Panc1 (cell line): ENCODE measurements at regions not wholly inside any gene's neighbourhood (a gene's known extent, or its start where the extent isn't known, plus 50 kb on each side); places are given as distances from the start of the nearest gene placed in this dataset.

ENCODE experiments used
- ATAC-seq: fragments of 200-7000 bp; cut with Tn5 transposase; 2 replicates; pipeline ENCODE4 v1.9.1; 2020; ENCODE audit warnings: mild to moderate bottlenecking, moderate library complexity
- BruUV-seq: library from RNA; stranded (reverse); fragments of 400-500 nt; replicated peaks from 2 replicates; lab custom pipeline; 2021; lab: Mats Ljungman, UMichigan
- CTCF ChIA-PET: fragments of 300-600 bp; sonication (Branson Sonifier 250); formaldehyde crosslinking; loops from one replicate; lab custom pipeline; 2022; ENCODE audit warnings: antibody characterized with exemption; lab: Charles Lee
- POLR2A ChIA-PET: fragments of 300-600 bp; sonication (Branson Sonifier 250); formaldehyde crosslinking; loops from one replicate; lab custom pipeline; 2022; ENCODE audit warnings: antibody characterized with exemption; lab: Charles Lee
- DNase-seq: peaks from one replicate; pipeline ENCODE4 v3.0.0-alpha.2; 2010; ENCODE audit warnings: low read depth, low spot score
- H3K27ac ChIP-seq: 2 replicates; pipeline ENCODE4 v1.5.1; 2011; ENCODE audit warnings: mild to moderate bottlenecking, low read length, inconsistent platforms
- H3K27me3 ChIP-seq: fragments of 200-500 bp; sonication (Bioruptor generic); 2 replicates; pipeline ENCODE4 v1.6.0; 2014; ENCODE audit warnings: low read length, inconsistent platforms; ENCODE audit not compliant: control insufficient read depth, insufficient read depth
- H3K36me3 ChIP-seq: fragments of 200-500 bp; sonication (Bioruptor generic); 2 replicates; pipeline ENCODE4 v1.5.1; 2014; ENCODE audit warnings: inconsistent platforms, mild to moderate bottlenecking, low read length, moderate library complexity; ENCODE audit not compliant: control insufficient read depth, insufficient read depth
- H3K4me1 ChIP-seq: 2 replicates; pipeline ENCODE4 v1.5.1; 2011; ENCODE audit warnings: inconsistent platforms, mild to moderate bottlenecking, low read length, moderate library complexity; ENCODE audit not compliant: control insufficient read depth, insufficient read depth
- H3K4me3 ChIP-seq, 2 experiments: 2 replicates each; pipeline ENCODE4 v1.5.1; 2011 to 2012; ENCODE audit warnings: low read depth in 2 of 2, low read length in 2 of 2, mild to moderate bottlenecking in 2 of 2, inconsistent platforms in 1 of 2, moderate library complexity in 1 of 2
- H3K9me3 ChIP-seq: fragments of 200-500 bp; sonication (Bioruptor generic); 2 replicates; pipeline ENCODE4 v1.5.1; 2014; ENCODE audit warnings: low read depth, mild to moderate bottlenecking, inconsistent platforms, low read length, moderate library complexity; ENCODE audit not compliant: control insufficient read depth, insufficient read depth
- POLR2AphosphoS5 ChIP-seq: IDR thresholded peaks from 2 replicates; pipeline ENCODE4 v1.6.1; 2012; ENCODE audit warnings: mild to moderate bottlenecking, low read depth, low read length, moderate library complexity
- REST ChIP-seq, 2 experiments: IDR thresholded peaks; 2 replicates each; pipeline ENCODE4 v1.6.1; 2011 to 2012; ENCODE audit warnings: low read depth in 2 of 2, control low read depth in 1 of 2, low read length in 1 of 2, mild to moderate bottlenecking in 1 of 2, moderate library complexity in 1 of 2; ENCODE audit not compliant: insufficient read depth in 1 of 2
- SIN3A ChIP-seq: IDR thresholded peaks from 2 replicates; pipeline ENCODE4 v1.6.1; 2012; ENCODE audit warnings: low read depth, mild to moderate bottlenecking, low read length, moderate library complexity, borderline replicate concordance; ENCODE audit not compliant: insufficient read depth
- TCF7L2 ChIP-seq: IDR thresholded peaks from 2 replicates; pipeline ENCODE4 v1.6.1; 2011; ENCODE audit warnings: mild to moderate bottlenecking, low read depth, low read length, inconsistent platforms
- in situ Hi-C: cut with HindIII; loops from 2 replicates; pipeline ENCODE4 v1.10.0; 2016; ENCODE audit warnings: low sequenced_read_pairs, low pct_unique_long_range_greater_than_20kb
- intact Hi-C: fragments of 100-400 bp; cut with micrococcal nuclease; formaldehyde crosslinking; loops from one replicate; pipeline ENCODE4 v1.10.0; 2022; ENCODE audit not compliant: unreplicated experiment
- TF ChIP-seq, protein P1 (sequence below): fragments of 450-650 bp; IDR thresholded peaks from 2 replicates; pipeline ENCODE4 v1.5.1; 2017; ENCODE audit warnings: mild to moderate bottlenecking

DNA sequence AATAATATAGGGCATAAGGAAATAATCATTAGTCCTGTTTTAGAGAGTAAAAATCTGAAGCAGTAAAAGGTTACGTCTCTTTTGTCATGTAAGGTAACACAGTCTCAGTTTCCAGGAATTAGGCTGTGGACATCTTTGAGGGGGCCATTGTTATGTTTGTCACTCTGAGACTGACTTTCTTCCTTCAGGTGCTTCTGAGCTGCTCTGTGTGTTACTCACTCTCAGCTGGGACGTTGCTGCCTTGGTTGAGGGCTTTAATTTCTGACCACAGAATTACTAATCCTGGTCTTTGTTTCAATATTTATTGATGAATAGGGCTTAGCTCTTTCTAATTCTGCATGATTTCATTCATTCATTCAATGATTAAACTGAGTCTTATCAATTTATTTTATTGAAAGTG is 55.9 kb upstream of the SLC38A11 start:
- TF ChIP-seq TCF7L2 (no peak), POLR2AphosphoS5 (no peak), REST (IDR thresholded peaks at IDR 0.05; ENCODE audit: insufficient read depth in 1 of 2, low read depth in 2 of 2, low read length in 1 of 2) (no peak), SIN3A (no peak)
- TF ChIP-seq, protein P1, sequence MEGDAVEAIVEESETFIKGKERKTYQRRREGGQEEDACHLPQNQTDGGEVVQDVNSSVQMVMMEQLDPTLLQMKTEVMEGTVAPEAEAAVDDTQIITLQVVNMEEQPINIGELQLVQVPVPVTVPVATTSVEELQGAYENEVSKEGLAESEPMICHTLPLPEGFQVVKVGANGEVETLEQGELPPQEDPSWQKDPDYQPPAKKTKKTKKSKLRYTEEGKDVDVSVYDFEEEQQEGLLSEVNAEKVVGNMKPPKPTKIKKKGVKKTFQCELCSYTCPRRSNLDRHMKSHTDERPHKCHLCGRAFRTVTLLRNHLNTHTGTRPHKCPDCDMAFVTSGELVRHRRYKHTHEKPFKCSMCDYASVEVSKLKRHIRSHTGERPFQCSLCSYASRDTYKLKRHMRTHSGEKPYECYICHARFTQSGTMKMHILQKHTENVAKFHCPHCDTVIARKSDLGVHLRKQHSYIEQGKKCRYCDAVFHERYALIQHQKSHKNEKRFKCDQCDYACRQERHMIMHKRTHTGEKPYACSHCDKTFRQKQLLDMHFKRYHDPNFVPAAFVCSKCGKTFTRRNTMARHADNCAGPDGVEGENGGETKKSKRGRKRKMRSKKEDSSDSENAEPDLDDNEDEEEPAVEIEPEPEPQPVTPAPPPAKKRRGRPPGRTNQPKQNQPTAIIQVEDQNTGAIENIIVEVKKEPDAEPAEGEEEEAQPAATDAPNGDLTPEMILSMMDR, result no peak
- ATAC-seq (no peak), DNase-seq (no peak)
- no peaks in the 10 kb centered on the region for H3K9me3 ChIP-seq
- H3K27ac ChIP-seq, result no peak overlapping the region
- POLR2A ChIA-PET, result interaction anchor here (0.6 kb wide), 1 partner anchor 34 kb away, joined by 5 read pairs; no protein-coding TSS in a partner anchor
- H3K27me3 ChIP-seq, result no peaks in the 10 kb centered on the region
- intact Hi-C loops, result no loop called here
- H3K36me3 ChIP-seq, result no peaks in the 10 kb centered on the region; the same call in 1 of the 2 replicates
- no peak overlapping the region for H3K4me3 ChIP-seq
- no peaks in the 10 kb centered on the region for H3K4me1 ChIP-seq
- in situ Hi-C loops, result no loop called here
- no TSS peak for BruUV-seq
- CTCF ChIA-PET, result no interaction called here

DNA sequence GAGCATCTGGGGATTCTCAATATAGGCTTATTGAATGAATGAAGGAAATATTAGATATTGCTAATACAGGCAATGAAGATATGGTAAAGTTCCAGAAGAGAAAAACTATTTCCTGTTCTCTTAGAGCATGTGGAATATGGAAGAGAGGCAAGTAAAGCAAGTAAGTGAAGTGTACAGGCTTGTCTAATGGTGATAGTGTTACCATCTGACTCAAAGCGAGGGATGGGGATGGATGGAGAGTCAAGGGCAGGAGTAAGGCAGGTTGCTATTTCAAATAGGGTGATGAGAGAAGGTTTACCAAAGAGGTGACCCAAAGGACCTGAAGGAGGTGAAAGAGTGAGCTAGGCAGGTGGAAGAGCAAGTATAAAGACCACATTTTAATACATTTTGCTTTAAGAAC is 55.2 kb upstream of the SLC38A11 start:
- no peak for TF ChIP-seq POLR2AphosphoS5
- TF ChIP-seq, protein P1, result no peak
- TF ChIP-seq REST (IDR thresholded peaks at IDR 0.05; ENCODE audit: insufficient read depth in 1 of 2, low read depth in 2 of 2, low read length in 1 of 2), result no peak
- TF ChIP-seq SIN3A, result no peak
- no peak for TF ChIP-seq TCF7L2
- no TSS peak for BruUV-seq
- Histone ChIP-seq H3K27me3 (no peaks in the 10 kb centered on the region), H3K4me3 (no peak overlapping the region), H3K9me3 (no peaks in the 10 kb centered on the region), H3K36me3 (no peaks in the 10 kb centered on the region; the same call in 1 of the 2 replicates), H3K27ac (no peak overlapping the region), H3K4me1 (no peaks in the 10 kb centered on the region)
- POLR2A ChIA-PET, result no interaction called here
- CTCF ChIA-PET, result no interaction called here
- in situ Hi-C loops (no loop called here), intact Hi-C loops (no loop called here)
- ATAC-seq (no peak), DNase-seq (no peak)
